ENCODE measurements at regions not wholly inside any gene's neighbourhood (a gene's known extent, or its start where the extent isn't known, plus 50 kb on each side); places are given as distances from the start of the nearest gene placed in this dataset.

GRCh38 chr1:56031001-56031400, 548.4 kb downstream of the PLPP3 start:
- H3K27ac ChIP-seq (ENCODE audit: insufficient read depth, low read length), result no peak overlapping the region
- TF ChIP-seq EZH2 (IDR thresholded peaks at IDR 0.05; ENCODE audit: low read length, missing control alignments) (no peak), CTCF (conservative IDR thresholded peaks at IDR 0.05 in 1 of 2, IDR thresholded peaks at IDR 0.05 in 1 of 2; ENCODE audit: low read depth in 1 of 2, low read length in 2 of 2) (no peak)
- no peaks in the 10 kb centered on the region for H4K20me1 ChIP-seq (ENCODE audit: control insufficient read depth, extremely low read depth, insufficient read depth, low read length)

GRCh38 chr1:56029319-56030003, 549.9 kb downstream of the PLPP3 start:
- Histone ChIP-seq H3K27ac (ENCODE audit: insufficient read depth, low read length) (no peak overlapping the region), H3K36me3 (ENCODE audit: control insufficient read depth, insufficient read depth, low read length) (no peaks in the 10 kb centered on the region), H3K27me3 (ENCODE audit: control insufficient read depth, insufficient read depth, low read length) (no peaks in the 10 kb centered on the region), H3K9ac (ENCODE audit: insufficient read depth, low read length) (no peak overlapping the region), H3K79me2 (ENCODE audit: control insufficient read depth, insufficient read depth, low read length) (no peaks in the 10 kb centered on the region), H3K4me2 (ENCODE audit: extremely low read depth, insufficient read depth, low read length) (no peak overlapping the region), H4K20me1 (ENCODE audit: control insufficient read depth, extremely low read depth, insufficient read depth, low read length) (no peaks in the 10 kb centered on the region), H3K4me1 (ENCODE audit: control insufficient read depth, extremely low read depth, insufficient read depth, low read length) (no peaks in the 10 kb centered on the region), H3K9me3 (ENCODE audit: control insufficient read depth, insufficient read depth, low read depth, low read length) (no peaks in the 10 kb centered on the region), H3K4me3 (replicated peaks in 1 of 4; ENCODE audit: control extremely low read depth in 1 of 4, insufficient read depth in 1 of 4, low read depth in 3 of 4, low read length in 4 of 4) (no peak overlapping the region), H2AFZ (ENCODE audit: low read length) (no peak overlapping the region)
- no peak for TF ChIP-seq CTCF (conservative IDR thresholded peaks at IDR 0.05 in 1 of 2, IDR thresholded peaks at IDR 0.05 in 1 of 2; ENCODE audit: low read depth in 1 of 2, low read length in 2 of 2)
- no peak for TF ChIP-seq EZH2 (IDR thresholded peaks at IDR 0.05; ENCODE audit: low read length, missing control alignments)
- DNase-seq (ENCODE audit: low read depth in 2 of 2), result no peak

More at GRCh38 chr1:56031001-56031400, 548.4 kb downstream of the PLPP3 start:
- H2AFZ ChIP-seq (ENCODE audit: low read length), result no peak overlapping the region
- no peak overlapping the region for H3K9ac ChIP-seq (ENCODE audit: insufficient read depth, low read length)
- DNase-seq (ENCODE audit: low read depth in 2 of 2), result no peak
- no peaks in the 10 kb centered on the region for H3K27me3 ChIP-seq (ENCODE audit: control insufficient read depth, insufficient read depth, low read length)
- H3K4me3 ChIP-seq (replicated peaks in 1 of 4; ENCODE audit: control extremely low read depth in 1 of 4, insufficient read depth in 1 of 4, low read depth in 3 of 4, low read length in 4 of 4), result no peak overlapping the region
- no peaks in the 10 kb centered on the region for H3K36me3 ChIP-seq (ENCODE audit: control insufficient read depth, insufficient read depth, low read length)
- no peaks in the 10 kb centered on the region for H3K4me1 ChIP-seq (ENCODE audit: control insufficient read depth, extremely low read depth, insufficient read depth, low read length)
- H3K79me2 ChIP-seq (ENCODE audit: control insufficient read depth, insufficient read depth, low read length), result no peaks in the 10 kb centered on the region
- H3K9me3 ChIP-seq (ENCODE audit: control insufficient read depth, insufficient read depth, low read depth, low read length), result no peaks in the 10 kb centered on the region
- H3K4me2 ChIP-seq (ENCODE audit: extremely low read depth, insufficient read depth, low read length), result no peak overlapping the region

GRCh38 chr1:56028911-56029310, 550.5 kb downstream of the PLPP3 start:
- Histone ChIP-seq H3K79me2 (ENCODE audit: control insufficient read depth, insufficient read depth, low read length) (no peaks in the 10 kb centered on the region), H4K20me1 (ENCODE audit: control insufficient read depth, extremely low read depth, insufficient read depth, low read length) (no peaks in the 10 kb centered on the region), H3K4me3 (replicated peaks in 1 of 4; ENCODE audit: control extremely low read depth in 1 of 4, insufficient read depth in 1 of 4, low read depth in 3 of 4, low read length in 4 of 4) (no peak overlapping the region), H3K9ac (ENCODE audit: insufficient read depth, low read length) (no peak overlapping the region), H3K36me3 (ENCODE audit: control insufficient read depth, insufficient read depth, low read length) (no peaks in the 10 kb centered on the region), H3K27me3 (ENCODE audit: control insufficient read depth, insufficient read depth, low read length) (no peaks in the 10 kb centered on the region), H3K9me3 (ENCODE audit: control insufficient read depth, insufficient read depth, low read depth, low read length) (no peaks in the 10 kb centered on the region), H3K4me2 (ENCODE audit: extremely low read depth, insufficient read depth, low read length) (no peak overlapping the region), H3K4me1 (ENCODE audit: control insufficient read depth, extremely low read depth, insufficient read depth, low read length) (no peaks in the 10 kb centered on the region), H3K27ac (ENCODE audit: insufficient read depth, low read length) (no peak overlapping the region), H2AFZ (ENCODE audit: low read length) (no peak overlapping the region)
- no peak for TF ChIP-seq EZH2 (IDR thresholded peaks at IDR 0.05; ENCODE audit: low read length, missing control alignments)
- TF ChIP-seq CTCF (conservative IDR thresholded peaks at IDR 0.05 in 1 of 2, IDR thresholded peaks at IDR 0.05 in 1 of 2; ENCODE audit: low read depth in 1 of 2, low read length in 2 of 2), result no peak
- DNase-seq (ENCODE audit: low read depth in 2 of 2), result no peak
